Esophagus squamous epithelium (tissue), 4 donors: ENCODE measurements at regions not wholly inside any gene's neighbourhood (a gene's known extent, or its start where the extent isn't known, plus 50 kb on each side); places are given as distances from the start of the nearest gene placed in this dataset.

ENCODE experiments used
- POLR2A ChIP-seq, 4 donors: fragments of 450-650 bp; IDR thresholded peaks; one replicate each; pipeline ENCODE4 v1.6.1; 2017; ENCODE audit warnings: antibody characterized with exemption in 4 of 4, mild to moderate bottlenecking in 4 of 4, moderate library complexity in 3 of 4
- TF ChIP-seq, protein P1 (sequence below), 6 experiments: fragments of 450-650 bp in 4 of 6; fragments of 200-600 bp in 2 of 6; sonication (generic) in 2 of 6; IDR thresholded peaks; one replicate each; pipeline ENCODE4 v1.5.1; 2016 to 2019; ENCODE audit warnings: antibody characterized with exemption in 6 of 6, mild to moderate bottlenecking in 4 of 6, moderate library complexity in 4 of 6

DNA sequence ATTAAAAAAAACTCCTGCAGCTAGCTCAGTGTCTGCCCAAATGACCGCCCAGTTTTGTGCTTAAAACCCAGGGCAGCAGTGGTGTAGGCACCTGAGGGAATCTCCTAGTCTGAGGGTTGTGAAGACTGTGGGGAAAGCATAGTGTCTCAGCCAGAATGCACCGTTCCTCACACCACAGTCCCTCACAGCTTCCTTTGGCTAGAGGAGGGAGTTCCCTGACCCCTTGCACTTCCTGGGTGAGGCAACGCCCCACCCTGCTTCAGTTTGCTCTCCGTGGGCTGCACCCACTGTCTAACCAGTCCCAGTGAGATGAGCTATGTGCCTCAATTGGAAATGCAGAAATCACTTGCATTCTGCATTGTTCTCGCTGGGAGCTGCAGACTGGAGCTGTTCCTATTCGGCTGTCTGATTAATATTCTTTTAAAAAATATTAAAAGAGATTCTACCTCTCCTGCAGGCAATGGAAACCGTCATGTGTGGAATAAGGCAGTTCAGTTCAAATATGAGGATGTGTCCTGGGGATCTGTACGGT, 645.7 kb downstream of the FGF9 start:
- TF ChIP-seq, protein P1, sequence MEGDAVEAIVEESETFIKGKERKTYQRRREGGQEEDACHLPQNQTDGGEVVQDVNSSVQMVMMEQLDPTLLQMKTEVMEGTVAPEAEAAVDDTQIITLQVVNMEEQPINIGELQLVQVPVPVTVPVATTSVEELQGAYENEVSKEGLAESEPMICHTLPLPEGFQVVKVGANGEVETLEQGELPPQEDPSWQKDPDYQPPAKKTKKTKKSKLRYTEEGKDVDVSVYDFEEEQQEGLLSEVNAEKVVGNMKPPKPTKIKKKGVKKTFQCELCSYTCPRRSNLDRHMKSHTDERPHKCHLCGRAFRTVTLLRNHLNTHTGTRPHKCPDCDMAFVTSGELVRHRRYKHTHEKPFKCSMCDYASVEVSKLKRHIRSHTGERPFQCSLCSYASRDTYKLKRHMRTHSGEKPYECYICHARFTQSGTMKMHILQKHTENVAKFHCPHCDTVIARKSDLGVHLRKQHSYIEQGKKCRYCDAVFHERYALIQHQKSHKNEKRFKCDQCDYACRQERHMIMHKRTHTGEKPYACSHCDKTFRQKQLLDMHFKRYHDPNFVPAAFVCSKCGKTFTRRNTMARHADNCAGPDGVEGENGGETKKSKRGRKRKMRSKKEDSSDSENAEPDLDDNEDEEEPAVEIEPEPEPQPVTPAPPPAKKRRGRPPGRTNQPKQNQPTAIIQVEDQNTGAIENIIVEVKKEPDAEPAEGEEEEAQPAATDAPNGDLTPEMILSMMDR (IDR thresholded peaks at IDR 0.05), result no peak
- TF ChIP-seq POLR2A (IDR thresholded peaks at IDR 0.05), result no peak
